Fibroblast of lung (primary cell): ENCODE measurements at regions not wholly inside any gene's neighbourhood (a gene's known extent, or its start where the extent isn't known, plus 50 kb on each side); places are given as distances from the start of the nearest gene placed in this dataset.

Experiments used
- DNase-seq, 2 donors: peaks; one replicate each; pipeline versions ENCODE4 v3.0.0 to v3.0.0-alpha.2; 2010; ENCODE audit warnings: low read depth in 2 of 2
- H2AFZ ChIP-seq: 2 replicates; pipeline ENCODE4 v1.5.1; 2012; ENCODE audit warnings: low read length, control low read depth, inconsistent platforms
- H3K27ac ChIP-seq: 2 replicates; pipeline ENCODE4 v1.5.1; 2011; ENCODE audit warnings: low read length, control low read depth; ENCODE audit not compliant: insufficient read depth
- H3K27me3 ChIP-seq: 2 replicates; pipeline ENCODE4 v1.5.1; 2011; ENCODE audit warnings: mild to moderate bottlenecking, low read length; ENCODE audit not compliant: control insufficient read depth, insufficient read depth
- H3K36me3 ChIP-seq: 2 replicates; pipeline ENCODE4 v1.5.1; 2011; ENCODE audit warnings: low read length; ENCODE audit not compliant: control insufficient read depth, insufficient read depth
- H3K4me1 ChIP-seq: 2 replicates; pipeline ENCODE4 v1.5.1; 2011; ENCODE audit warnings: low read length; ENCODE audit not compliant: control insufficient read depth, insufficient read depth; ENCODE audit errors: extremely low read depth
- H3K4me2 ChIP-seq: 2 replicates; pipeline ENCODE4 v1.5.1; 2011; ENCODE audit warnings: low read length, control low read depth; ENCODE audit not compliant: insufficient read depth; ENCODE audit errors: extremely low read depth
- H3K4me3 ChIP-seq, 4 experiments: fragments of 200-600 bp in 1 of 4; sonication (generic) in 1 of 4; replicated peaks in 1 of 4; 2 replicates each; pipeline ENCODE4 v1.5.1; 2011 to 2016; ENCODE audit warnings: low read length in 4 of 4, low read depth in 3 of 4, mild to moderate bottlenecking in 3 of 4, control low read depth in 2 of 4, inconsistent platforms in 1 of 4, mixed read lengths in 1 of 4; ENCODE audit not compliant: insufficient read depth in 1 of 4; ENCODE audit errors: control extremely low read depth in 1 of 4
- H3K79me2 ChIP-seq: 2 replicates; pipeline ENCODE4 v1.5.1; 2012; ENCODE audit warnings: mild to moderate bottlenecking, low read length, inconsistent platforms; ENCODE audit not compliant: control insufficient read depth, insufficient read depth
- H3K9ac ChIP-seq: 2 replicates; pipeline ENCODE4 v1.5.1; 2011; ENCODE audit warnings: mild to moderate bottlenecking, low read length, control low read depth; ENCODE audit not compliant: insufficient read depth
- H3K9me3 ChIP-seq: 2 replicates; pipeline ENCODE4 v1.5.1; 2012; ENCODE audit warnings: low read depth, low read length; ENCODE audit not compliant: control insufficient read depth, insufficient read depth
- H4K20me1 ChIP-seq: 2 replicates; pipeline ENCODE4 v1.5.1; 2011; ENCODE audit warnings: low read length; ENCODE audit not compliant: control insufficient read depth, insufficient read depth; ENCODE audit errors: extremely low read depth
- EZH2 ChIP-seq: IDR thresholded peaks from 2 replicates; pipeline ENCODE4 v1.5.1; 2012; ENCODE audit warnings: low read length, control low read depth, mild to moderate bottlenecking; ENCODE audit errors: missing control alignments
- TF ChIP-seq, protein P1 (sequence below), 2 donors: IDR thresholded peaks in 1 of 2; conservative IDR thresholded peaks in 1 of 2; 1 replicate in 1 of 2; 2 replicates in 1 of 2; pipeline ENCODE4 v1.5.1; 2011 to 2012; ENCODE audit warnings: low read length in 2 of 2, control low read depth in 1 of 2, inconsistent platforms in 1 of 2, low read depth in 1 of 2, mild to moderate bottlenecking in 1 of 2

DNA sequence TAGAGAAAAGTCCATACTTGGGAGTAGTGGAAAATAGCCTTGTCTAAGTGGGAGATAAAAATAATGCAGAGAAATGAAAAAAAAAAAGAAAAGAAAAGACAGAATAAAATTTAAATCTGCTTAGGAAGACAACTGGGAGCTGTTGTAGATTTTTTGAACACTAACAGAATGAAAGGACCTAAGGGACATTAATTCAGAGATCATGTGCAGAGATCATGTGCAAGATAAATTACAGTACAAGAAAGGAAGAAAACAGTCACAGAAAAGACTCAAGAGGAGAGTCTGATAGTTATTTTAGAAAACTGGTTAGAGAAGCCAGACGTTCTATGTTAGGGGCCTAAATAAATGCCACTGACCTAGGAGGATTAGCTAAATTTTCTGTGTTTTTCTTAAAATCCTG lies 1226.8 kb upstream of the NUDT12 start:
- no peaks in the 10 kb centered on the region for H3K4me1 ChIP-seq
- H3K36me3 ChIP-seq, result no peaks in the 10 kb centered on the region
- no peak overlapping the region for H3K9ac ChIP-seq
- no peak overlapping the region for H3K4me2 ChIP-seq
- H3K79me2 ChIP-seq, result no peaks in the 10 kb centered on the region
- H4K20me1 ChIP-seq, result no peaks in the 10 kb centered on the region
- H3K4me3 ChIP-seq, result no peak overlapping the region
- TF ChIP-seq, protein P1, sequence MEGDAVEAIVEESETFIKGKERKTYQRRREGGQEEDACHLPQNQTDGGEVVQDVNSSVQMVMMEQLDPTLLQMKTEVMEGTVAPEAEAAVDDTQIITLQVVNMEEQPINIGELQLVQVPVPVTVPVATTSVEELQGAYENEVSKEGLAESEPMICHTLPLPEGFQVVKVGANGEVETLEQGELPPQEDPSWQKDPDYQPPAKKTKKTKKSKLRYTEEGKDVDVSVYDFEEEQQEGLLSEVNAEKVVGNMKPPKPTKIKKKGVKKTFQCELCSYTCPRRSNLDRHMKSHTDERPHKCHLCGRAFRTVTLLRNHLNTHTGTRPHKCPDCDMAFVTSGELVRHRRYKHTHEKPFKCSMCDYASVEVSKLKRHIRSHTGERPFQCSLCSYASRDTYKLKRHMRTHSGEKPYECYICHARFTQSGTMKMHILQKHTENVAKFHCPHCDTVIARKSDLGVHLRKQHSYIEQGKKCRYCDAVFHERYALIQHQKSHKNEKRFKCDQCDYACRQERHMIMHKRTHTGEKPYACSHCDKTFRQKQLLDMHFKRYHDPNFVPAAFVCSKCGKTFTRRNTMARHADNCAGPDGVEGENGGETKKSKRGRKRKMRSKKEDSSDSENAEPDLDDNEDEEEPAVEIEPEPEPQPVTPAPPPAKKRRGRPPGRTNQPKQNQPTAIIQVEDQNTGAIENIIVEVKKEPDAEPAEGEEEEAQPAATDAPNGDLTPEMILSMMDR (conservative IDR thresholded peaks at IDR 0.05 in 1 of 2, IDR thresholded peaks at IDR 0.05 in 1 of 2; ENCODE audit: low read depth in 1 of 2, low read length in 2 of 2), result no peak
- no peak for TF ChIP-seq EZH2
- H3K9me3 ChIP-seq, result no peaks in the 10 kb centered on the region
- H3K27ac ChIP-seq, result no peak overlapping the region
- no peak for DNase-seq
- no peaks in the 10 kb centered on the region for H3K27me3 ChIP-seq
- H2AFZ ChIP-seq, result no peak overlapping the region

DNA sequence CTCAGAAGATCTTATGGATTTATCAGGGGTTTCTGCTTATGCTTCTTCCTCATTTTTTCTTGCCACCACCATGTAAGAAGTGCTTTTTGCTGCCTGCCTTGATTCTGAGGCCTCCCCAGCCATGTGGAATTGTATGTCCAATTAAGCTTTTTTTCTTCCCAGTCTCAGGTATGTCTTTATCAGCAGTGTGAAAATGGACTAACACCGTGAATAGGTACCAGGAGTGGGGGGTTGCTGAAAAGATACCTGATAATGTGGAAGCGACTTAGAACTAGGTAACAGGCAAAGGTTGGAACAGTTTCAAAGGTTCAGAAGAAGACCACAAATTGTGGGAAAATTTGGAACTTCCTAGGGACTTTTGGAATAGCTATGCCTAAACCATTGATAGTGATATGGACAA lies 1222.5 kb upstream of the NUDT12 start:
- no peaks in the 10 kb centered on the region for H3K36me3 ChIP-seq
- no peak overlapping the region for H3K4me2 ChIP-seq
- no peak for DNase-seq
- no peak overlapping the region for H2AFZ ChIP-seq
- no peak overlapping the region for H3K4me3 ChIP-seq
- no peaks in the 10 kb centered on the region for H3K9me3 ChIP-seq
- no peak overlapping the region for H3K9ac ChIP-seq
- H3K27me3 ChIP-seq, result no peaks in the 10 kb centered on the region
- H4K20me1 ChIP-seq, result no peaks in the 10 kb centered on the region
- H3K27ac ChIP-seq, result no peak overlapping the region
- H3K79me2 ChIP-seq, result no peaks in the 10 kb centered on the region
- no peaks in the 10 kb centered on the region for H3K4me1 ChIP-seq
- TF ChIP-seq, protein P1 (conservative IDR thresholded peaks at IDR 0.05 in 1 of 2, IDR thresholded peaks at IDR 0.05 in 1 of 2; ENCODE audit: low read depth in 1 of 2, low read length in 2 of 2), result no peak
- TF ChIP-seq EZH2, result no peak

DNA sequence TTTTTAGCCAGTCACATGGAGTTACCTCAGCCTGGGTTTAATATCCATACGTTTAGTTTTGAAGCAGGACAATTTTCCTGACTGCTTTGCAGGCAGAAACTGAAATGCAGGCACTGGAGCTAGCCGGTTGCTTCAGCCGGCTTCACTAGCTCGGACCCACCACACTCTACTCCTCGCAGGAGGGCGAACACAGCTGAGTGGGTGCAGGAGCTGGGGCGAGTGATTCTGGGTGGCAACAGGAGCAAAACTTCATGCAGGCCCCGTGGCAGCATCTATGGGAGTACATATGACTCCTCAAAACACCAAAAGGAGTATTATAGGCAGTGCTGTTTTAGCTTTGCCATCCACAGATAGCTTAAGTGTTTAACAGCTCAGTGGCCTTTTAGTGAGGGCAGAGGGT lies 1211.8 kb upstream of the NUDT12 start:
- no peak overlapping the region for H3K4me2 ChIP-seq
- no peaks in the 10 kb centered on the region for H3K36me3 ChIP-seq
- H2AFZ ChIP-seq, result no peak overlapping the region
- no peaks in the 10 kb centered on the region for H4K20me1 ChIP-seq
- no peak overlapping the region for H3K4me3 ChIP-seq
- no peaks in the 10 kb centered on the region for H3K27me3 ChIP-seq
- H3K4me1 ChIP-seq, result no peaks in the 10 kb centered on the region
- H3K9ac ChIP-seq, result no peak overlapping the region
- H3K27ac ChIP-seq, result no peak overlapping the region
- H3K9me3 ChIP-seq, result no peaks in the 10 kb centered on the region
- TF ChIP-seq, protein P1 (conservative IDR thresholded peaks at IDR 0.05 in 1 of 2, IDR thresholded peaks at IDR 0.05 in 1 of 2; ENCODE audit: low read depth in 1 of 2, low read length in 2 of 2), result no peak
- no peak for TF ChIP-seq EZH2
- H3K79me2 ChIP-seq, result no peaks in the 10 kb centered on the region
- DNase-seq, result no peak
